HEK293 (cell line): ENCODE measurements at regions not wholly inside any gene's neighbourhood (a gene's known extent, or its start where the extent isn't known, plus 50 kb on each side); places are given as distances from the start of the nearest gene placed in this dataset.

Experiments used
- CTCF ChIA-PET: fragments of 350-600 bp; formaldehyde crosslinking; extraction: SDS; loops from one replicate; lab custom pipeline; 2021; ENCODE audit warnings: antibody characterized with exemption; lab: Yijun Ruan, JAX
- POLR2A ChIA-PET: fragments of 300-600 bp; formaldehyde crosslinking; extraction: SDS; loops from one replicate; lab custom pipeline; 2020; ENCODE audit warnings: antibody characterized with exemption, inconsistent platforms; lab: Yijun Ruan, JAX
- H3K27ac ChIP-seq: fragments of 200-500 bp; sonication (Bioruptor generic); 2 replicates; pipeline ENCODE4 v1.5.1; 2014; ENCODE audit warnings: low read depth, low read length, control low read depth, inconsistent platforms; ENCODE audit errors: extremely low read depth
- H3K36me3 ChIP-seq, 2 experiments: fragments of 200-500 bp in 1 of 2; sonication (Bioruptor generic) in 1 of 2; 1 replicate in 1 of 2; 2 replicates in 1 of 2; pipeline ENCODE4 v1.5.1; 2014 to 2017; ENCODE audit warnings: inconsistent platforms in 2 of 2, low read length in 2 of 2; ENCODE audit not compliant: control insufficient read depth in 2 of 2, insufficient read depth in 1 of 2
- H3K4me1 ChIP-seq: fragments of 200-500 bp; sonication (Bioruptor generic); 2 replicates; pipeline ENCODE4 v1.5.1; 2014; ENCODE audit warnings: mild to moderate bottlenecking, low read length, inconsistent platforms; ENCODE audit not compliant: control insufficient read depth, insufficient read depth
- H3K4me3 ChIP-seq: 2 replicates; pipeline ENCODE4 v1.5.1; 2011; ENCODE audit warnings: low read depth, mild to moderate bottlenecking, control low read depth, low read length, moderate library complexity
- H3K9me3 ChIP-seq: fragments of 200-500 bp; sonication (Bioruptor generic); 2 replicates; pipeline ENCODE4 v1.5.1; 2014; ENCODE audit warnings: low read depth, low read length, inconsistent platforms; ENCODE audit not compliant: control insufficient read depth, insufficient read depth
- FEZF1 ChIP-seq: fragments of 450-650 bp; formaldehyde crosslinking; IDR thresholded peaks from 2 replicates; pipeline ENCODE4 v1.5.1; 2016; ENCODE audit warnings: missing biosample characterization, missing genetic modification characterization
- GLI2 ChIP-seq: fragments of 450-650 bp; formaldehyde crosslinking; IDR thresholded peaks from 2 replicates; pipeline ENCODE4; 2017; ENCODE audit warnings: missing biosample characterization, missing genetic modification characterization, low read depth, borderline replicate concordance
- GLIS2 ChIP-seq: fragments of 450-650 bp; formaldehyde crosslinking; IDR thresholded peaks from 2 replicates; pipeline ENCODE4 v1.5.1; 2016; ENCODE audit warnings: missing biosample characterization, missing genetic modification characterization
- HOXD13 ChIP-seq: sonication (generic); formaldehyde crosslinking; IDR thresholded peaks from 2 replicates; pipeline ENCODE4 v1.8.0; 2022; ENCODE audit warnings: missing genetic modification reagents, borderline replicate concordance
- KLF10 ChIP-seq: fragments of 450-650 bp; IDR thresholded peaks from 2 replicates; pipeline ENCODE4 v1.5.1; 2018; ENCODE audit warnings: missing biosample characterization, mild to moderate bottlenecking, missing genetic modification characterization
- KLF17 ChIP-seq: fragments of 450-650 bp; formaldehyde crosslinking; IDR thresholded peaks from 2 replicates; pipeline ENCODE4 v1.5.1; 2016; ENCODE audit warnings: missing biosample characterization, missing genetic modification characterization
- KLF7 ChIP-seq: fragments of 450-650 bp; formaldehyde crosslinking; IDR thresholded peaks from 2 replicates; pipeline ENCODE4 v1.5.1; 2016; ENCODE audit warnings: missing biosample characterization, missing genetic modification characterization, borderline replicate concordance
- ZBTB49 ChIP-seq: fragments of 450-650 bp; formaldehyde crosslinking; IDR thresholded peaks from 2 replicates; pipeline ENCODE4 v1.5.1; 2016; ENCODE audit warnings: missing biosample characterization, missing genetic modification characterization, low read depth
- ZNF132 ChIP-seq: fragments of 450-650 bp; formaldehyde crosslinking; IDR thresholded peaks from 2 replicates; pipeline ENCODE4 v1.5.1; 2017; ENCODE audit warnings: missing biosample characterization, missing genetic modification characterization, borderline replicate concordance
- ZNF19 ChIP-seq: fragments of 450-650 bp; formaldehyde crosslinking; IDR thresholded peaks from 2 replicates; pipeline ENCODE4; 2016; ENCODE audit warnings: missing biosample characterization, missing genetic modification characterization, low read depth
- ZNF239 ChIP-seq: fragments of 450-650 bp; formaldehyde crosslinking; IDR thresholded peaks from 2 replicates; pipeline ENCODE4 v1.5.1; 2016; ENCODE audit warnings: missing biosample characterization, missing genetic modification characterization
- ZNF24 ChIP-seq: fragments of 450-650 bp; formaldehyde crosslinking; IDR thresholded peaks from 2 replicates; pipeline ENCODE4 v1.5.1; 2016; ENCODE audit warnings: missing biosample characterization, missing genetic modification characterization
- ZNF404 ChIP-seq: fragments of 450-650 bp; formaldehyde crosslinking; IDR thresholded peaks from 2 replicates; pipeline ENCODE4 v1.5.1; 2017; ENCODE audit warnings: missing biosample characterization, missing genetic modification characterization
- ZNF426 ChIP-seq: fragments of 450-650 bp; formaldehyde crosslinking; IDR thresholded peaks from 2 replicates; pipeline ENCODE4 v1.5.1; 2017; ENCODE audit warnings: missing biosample characterization, missing genetic modification characterization, mild to moderate bottlenecking, inconsistent platforms, moderate library complexity
- ZNF488 ChIP-seq: fragments of 450-650 bp; formaldehyde crosslinking; IDR thresholded peaks from 2 replicates; pipeline ENCODE4 v1.5.1; 2016; ENCODE audit warnings: missing biosample characterization, missing genetic modification characterization
- ZNF521 ChIP-seq: fragments of 450-650 bp; formaldehyde crosslinking; IDR thresholded peaks from 2 replicates; pipeline ENCODE4 v1.5.1; 2017; ENCODE audit warnings: missing biosample characterization, mild to moderate bottlenecking, missing genetic modification characterization
- ZNF548 ChIP-seq: fragments of 450-650 bp; formaldehyde crosslinking; IDR thresholded peaks from 2 replicates; pipeline ENCODE4 v1.5.1; 2016; ENCODE audit warnings: missing biosample characterization, missing genetic modification characterization
- ZNF654 ChIP-seq: fragments of 450-650 bp; formaldehyde crosslinking; IDR thresholded peaks from 2 replicates; pipeline ENCODE4 v1.5.1; 2016; ENCODE audit warnings: low read depth, missing biosample characterization, missing genetic modification characterization
- ZNF660 ChIP-seq: fragments of 450-650 bp; IDR thresholded peaks from 2 replicates; pipeline ENCODE4 v1.5.1; 2018; ENCODE audit warnings: missing biosample characterization, mild to moderate bottlenecking, missing genetic modification characterization
- ZNF777 ChIP-seq: fragments of 450-650 bp; formaldehyde crosslinking; IDR thresholded peaks from 2 replicates; pipeline ENCODE4 v1.5.1; 2017; ENCODE audit warnings: missing biosample characterization, missing genetic modification characterization, borderline replicate concordance
- ZNF785 ChIP-seq: fragments of 450-650 bp; formaldehyde crosslinking; IDR thresholded peaks from 2 replicates; pipeline ENCODE4 v1.5.1; 2016; ENCODE audit warnings: missing biosample characterization, missing genetic modification characterization
- TF ChIP-seq, protein P1 (sequence below): fragments of 450-650 bp; formaldehyde crosslinking; IDR thresholded peaks from 2 replicates; pipeline ENCODE4 v1.5.1; 2016; ENCODE audit warnings: missing biosample characterization, missing genetic modification characterization
- TF ChIP-seq, protein P2 (sequence below): fragments of 450-650 bp; formaldehyde crosslinking; IDR thresholded peaks from 2 replicates; pipeline ENCODE4 v1.5.1; 2017; ENCODE audit warnings: missing biosample characterization, missing genetic modification characterization
- TF ChIP-seq, protein P3 (sequence below): fragments of 450-650 bp; formaldehyde crosslinking; IDR thresholded peaks from 2 replicates; pipeline ENCODE4 v1.5.1; 2016; ENCODE audit warnings: missing biosample characterization, missing genetic modification characterization

GRCh38 chr6:122872311-122872710, 83.3 kb downstream of the SMPDL3A start (continued):
- TF ChIP-seq, protein P1, sequence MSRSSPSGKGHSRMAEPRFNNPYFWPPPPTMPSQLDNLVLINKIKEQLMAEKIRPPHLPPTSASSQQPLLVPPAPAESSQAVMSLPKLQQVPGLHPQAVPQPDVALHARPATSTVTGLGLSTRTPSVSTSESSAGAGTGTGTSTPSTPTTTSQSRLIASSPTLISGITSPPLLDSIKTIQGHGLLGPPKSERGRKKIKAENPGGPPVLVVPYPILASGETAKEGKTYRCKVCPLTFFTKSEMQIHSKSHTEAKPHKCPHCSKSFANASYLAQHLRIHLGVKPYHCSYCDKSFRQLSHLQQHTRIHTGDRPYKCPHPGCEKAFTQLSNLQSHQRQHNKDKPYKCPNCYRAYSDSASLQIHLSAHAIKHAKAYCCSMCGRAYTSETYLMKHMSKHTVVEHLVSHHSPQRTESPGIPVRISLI, result no peak
- no peak for TF ChIP-seq ZNF660 (tag by site-specific recombination)
- no peak for TF ChIP-seq ZNF548 (tag by site-specific recombination)
- TF ChIP-seq ZNF404 (tag by site-specific recombination), result no peak
- no peak for TF ChIP-seq ZNF24

- CTCF ChIA-PET, result interaction anchor here (0.7 to 1.2 kb wide), 3 partner anchors 8 to 503 kb away, joined by 3 to 7 read pairs (median 3); no protein-coding TSS in a partner anchor
- TF ChIP-seq ZNF521 (tag by site-specific recombination) (no peak), ZNF19 (tag by site-specific recombination) (no peak), KLF17 (tag by site-specific recombination) (no peak), KLF7 (tag by site-specific recombination) (no peak), GLIS2 (tag by site-specific recombination) (no peak), ZNF654 (tag by site-specific recombination) (no peak), KLF10 (tag by site-specific recombination) (no peak), ZNF239 (no peak)
- TF ChIP-seq, protein P2, sequence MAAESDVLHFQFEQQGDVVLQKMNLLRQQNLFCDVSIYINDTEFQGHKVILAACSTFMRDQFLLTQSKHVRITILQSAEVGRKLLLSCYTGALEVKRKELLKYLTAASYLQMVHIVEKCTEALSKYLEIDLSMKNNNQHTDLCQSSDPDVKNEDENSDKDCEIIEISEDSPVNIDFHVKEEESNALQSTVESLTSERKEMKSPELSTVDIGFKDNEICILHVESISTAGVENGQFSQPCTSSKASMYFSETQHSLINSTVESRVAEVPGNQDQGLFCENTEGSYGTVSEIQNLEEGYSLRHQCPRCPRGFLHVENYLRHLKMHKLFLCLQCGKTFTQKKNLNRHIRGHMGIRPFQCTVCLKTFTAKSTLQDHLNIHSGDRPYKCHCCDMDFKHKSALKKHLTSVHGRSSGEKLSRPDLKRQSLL (tag by site-specific recombination), result no peak
- TF ChIP-seq, protein P3, sequence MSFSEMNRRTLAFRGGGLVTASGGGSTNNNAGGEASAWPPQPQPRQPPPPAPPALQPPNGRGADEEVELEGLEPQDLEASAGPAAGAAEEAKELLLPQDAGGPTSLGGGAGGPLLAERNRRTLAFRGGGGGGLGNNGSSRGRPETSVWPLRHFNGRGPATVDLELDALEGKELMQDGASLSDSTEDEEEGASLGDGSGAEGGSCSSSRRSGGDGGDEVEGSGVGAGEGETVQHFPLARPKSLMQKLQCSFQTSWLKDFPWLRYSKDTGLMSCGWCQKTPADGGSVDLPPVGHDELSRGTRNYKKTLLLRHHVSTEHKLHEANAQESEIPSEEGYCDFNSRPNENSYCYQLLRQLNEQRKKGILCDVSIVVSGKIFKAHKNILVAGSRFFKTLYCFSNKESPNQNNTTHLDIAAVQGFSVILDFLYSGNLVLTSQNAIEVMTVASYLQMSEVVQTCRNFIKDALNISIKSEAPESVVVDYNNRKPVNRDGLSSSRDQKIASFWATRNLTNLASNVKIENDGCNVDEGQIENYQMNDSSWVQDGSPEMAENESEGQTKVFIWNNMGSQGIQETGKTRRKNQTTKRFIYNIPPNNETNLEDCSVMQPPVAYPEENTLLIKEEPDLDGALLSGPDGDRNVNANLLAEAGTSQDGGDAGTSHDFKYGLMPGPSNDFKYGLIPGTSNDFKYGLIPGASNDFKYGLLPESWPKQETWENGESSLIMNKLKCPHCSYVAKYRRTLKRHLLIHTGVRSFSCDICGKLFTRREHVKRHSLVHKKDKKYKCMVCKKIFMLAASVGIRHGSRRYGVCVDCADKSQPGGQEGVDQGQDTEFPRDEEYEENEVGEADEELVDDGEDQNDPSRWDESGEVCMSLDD, result no peak
- POLR2A ChIA-PET, result no interaction called here
- Histone ChIP-seq H3K9me3 (no peaks in the 10 kb centered on the region), H3K36me3 (no peaks in the 10 kb centered on the region), H3K4me3 (no peak overlapping the region), H3K4me1 (no peaks in the 10 kb centered on the region), H3K27ac (no peak overlapping the region)
These were observed 88.2 kb downstream of the SMPDL3A start for GRCh38 chr6:122877302-122877701.

- Histone ChIP-seq H3K4me1 (no peaks in the 10 kb centered on the region), H3K36me3 (no peaks in the 10 kb centered on the region), H3K27ac (no peak overlapping the region), H3K4me3 (no peak overlapping the region), H3K9me3 (no peaks in the 10 kb centered on the region)
- ChIA-PET CTCF (interaction anchor here (0.7 kb wide), 1 partner anchor 536 kb away, joined by 3 read pairs; no protein-coding TSS in a partner anchor), POLR2A (no interaction called here)
- TF ChIP-seq GLI2 (tag by site-specific recombination), result no peak
- no peak for TF ChIP-seq HOXD13 (CRISPR knock-in tag)
- TF ChIP-seq ZNF785, result no peak
- no peak for TF ChIP-seq ZNF777
- TF ChIP-seq ZBTB49 (tag by site-specific recombination), result no peak
- TF ChIP-seq ZNF132 (tag by site-specific recombination), result no peak
- no peak for TF ChIP-seq ZNF488 (tag by site-specific recombination)
- no peak for TF ChIP-seq FEZF1 (tag by site-specific recombination)
- TF ChIP-seq ZNF426, result no peak
These were observed 89.7 kb downstream of the SMPDL3A start for GRCh38 chr6:122878796-122879195.
